ENCODE measurements at regions not wholly inside any gene's neighbourhood (a gene's known extent, or its start where the extent isn't known, plus 50 kb on each side); places are given as distances from the start of the nearest gene placed in this dataset.
"Not testable (repeated sequence)": the region's sequence is repeated elsewhere in the genome, so short reads cannot be mapped to it uniquely, and the experiment has no call there.

DNA sequence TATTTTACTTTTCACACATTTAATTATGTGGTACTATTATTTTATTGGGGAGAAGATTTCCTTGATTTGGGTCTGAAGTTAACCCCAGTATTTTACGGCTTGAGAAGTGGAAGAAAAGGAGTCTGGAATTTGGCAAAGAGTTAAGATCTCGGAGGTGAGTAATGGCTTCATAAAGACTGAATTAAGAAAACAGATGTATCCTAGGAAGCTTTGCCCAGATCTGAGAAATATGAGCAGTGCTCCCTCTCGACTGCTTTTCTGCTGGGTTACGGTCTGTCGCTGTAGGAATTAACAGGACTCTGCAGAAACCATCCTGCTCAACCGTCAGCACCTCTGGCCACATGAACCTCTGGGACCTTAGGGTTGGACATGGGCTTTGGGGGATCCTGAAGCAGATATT, 163.6 kb upstream of the NDN start:
- no peak for DNase-seq

DNA sequence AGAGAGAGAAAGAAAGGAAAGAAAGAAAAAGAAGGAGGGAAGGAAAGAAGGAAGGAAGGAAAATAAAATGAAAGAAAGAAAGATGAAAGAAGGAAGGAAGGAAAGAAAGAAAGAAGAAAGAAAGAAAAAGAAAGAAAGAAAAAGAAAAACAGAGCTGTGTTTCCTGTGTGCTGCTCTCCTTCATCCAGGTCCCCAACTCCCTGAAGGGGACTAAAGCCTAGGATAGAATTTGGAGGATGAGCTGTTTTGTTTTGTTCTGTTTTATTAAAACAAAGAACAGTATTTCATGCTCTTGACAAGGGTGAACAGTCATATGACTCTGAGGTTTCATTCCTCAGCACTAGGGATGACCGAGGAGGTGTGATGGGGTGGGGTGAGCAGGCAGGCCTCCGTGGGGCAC, 164.8 kb upstream of the NDN start:
- no peak for DNase-seq

DNA sequence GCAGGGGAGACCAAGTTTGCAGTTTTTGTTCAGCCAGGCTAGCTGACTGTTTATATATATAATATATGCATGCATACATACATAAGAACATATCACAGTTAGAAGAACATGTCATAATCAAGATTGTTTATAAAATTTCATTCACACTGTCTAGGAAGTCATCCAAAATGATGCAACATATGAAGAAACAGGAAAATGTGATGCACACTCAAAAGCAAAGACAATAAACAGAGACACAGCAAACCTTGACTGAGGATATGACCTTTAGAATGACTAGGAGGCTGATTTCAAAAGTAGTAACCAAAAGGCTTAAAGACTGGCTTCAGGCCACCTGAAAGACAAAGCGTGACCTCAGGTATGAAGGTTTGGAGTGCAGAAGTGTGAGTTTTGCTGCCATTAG, 166.2 kb upstream of the NDN start:
- no peak for DNase-seq

DNA sequence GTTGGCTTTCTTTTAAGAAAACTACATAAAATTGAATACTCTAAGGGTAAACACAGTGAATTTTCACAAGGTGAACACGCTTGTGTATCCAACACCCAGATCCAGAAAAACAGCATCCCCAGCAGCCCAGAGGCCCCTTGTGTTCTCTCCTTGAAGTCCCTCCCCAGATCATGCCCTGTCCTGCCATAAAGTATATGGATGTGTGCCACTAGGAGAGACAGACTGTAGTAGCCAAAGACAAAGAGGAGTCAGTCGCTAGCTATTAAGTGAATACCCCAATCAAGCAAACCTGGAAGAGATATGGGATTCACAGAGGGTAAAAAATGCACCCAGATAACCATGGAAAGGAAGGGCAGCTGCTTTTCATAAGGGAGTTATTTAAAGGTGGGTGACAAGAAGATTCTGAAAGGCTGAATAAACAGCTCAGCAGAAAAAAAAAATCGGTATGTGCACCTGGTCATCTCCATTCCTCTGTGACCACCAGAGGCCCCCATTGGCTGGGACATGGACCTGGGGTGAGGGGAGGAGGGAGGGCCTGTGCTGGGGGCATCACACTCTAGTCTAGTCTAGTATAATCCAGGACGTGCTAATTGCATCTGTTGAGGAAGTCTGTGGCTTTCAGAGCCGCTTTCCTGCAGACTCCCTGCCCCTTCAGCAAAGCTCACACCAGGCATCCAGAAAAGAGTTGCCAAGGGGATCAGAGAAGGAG, 167.3 kb upstream of the NDN start:
- no peak for DNase-seq

DNA sequence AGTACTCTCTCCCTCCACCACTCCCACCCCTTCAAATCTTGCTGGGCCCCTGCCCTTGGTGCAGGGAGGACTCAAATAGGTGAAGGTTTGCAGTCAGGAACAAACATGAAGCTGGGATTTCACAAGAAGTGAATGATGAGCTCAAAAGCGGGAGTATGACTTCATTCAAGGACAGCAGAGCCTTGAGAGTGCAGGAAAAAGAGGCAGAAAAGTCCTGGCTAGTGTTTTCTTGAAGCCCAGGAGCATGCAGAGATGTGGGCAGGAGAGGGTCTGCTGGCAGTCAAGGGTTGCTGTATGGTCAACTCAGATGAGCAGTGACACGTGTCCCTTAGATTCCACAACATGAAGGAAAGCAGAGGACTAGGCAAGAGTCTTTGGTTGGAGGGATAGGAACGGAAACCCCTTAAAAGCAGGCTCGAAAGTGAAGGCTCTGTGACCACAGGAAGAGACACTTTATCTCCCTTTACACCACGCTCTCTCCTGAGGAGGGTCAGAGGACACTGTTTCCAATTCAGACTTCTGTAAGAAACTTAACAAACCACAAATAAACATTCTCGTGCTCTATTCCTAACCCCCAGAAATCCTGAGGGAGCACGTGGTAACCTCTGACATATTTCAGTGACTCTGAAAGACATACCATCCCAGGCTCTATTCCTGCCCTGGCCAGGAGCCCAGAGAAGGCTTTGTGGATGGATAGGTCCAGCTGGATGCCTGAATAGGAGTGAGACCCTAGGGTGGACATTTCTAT, 168.0 kb upstream of the NDN start:
- no peak for DNase-seq

DNA sequence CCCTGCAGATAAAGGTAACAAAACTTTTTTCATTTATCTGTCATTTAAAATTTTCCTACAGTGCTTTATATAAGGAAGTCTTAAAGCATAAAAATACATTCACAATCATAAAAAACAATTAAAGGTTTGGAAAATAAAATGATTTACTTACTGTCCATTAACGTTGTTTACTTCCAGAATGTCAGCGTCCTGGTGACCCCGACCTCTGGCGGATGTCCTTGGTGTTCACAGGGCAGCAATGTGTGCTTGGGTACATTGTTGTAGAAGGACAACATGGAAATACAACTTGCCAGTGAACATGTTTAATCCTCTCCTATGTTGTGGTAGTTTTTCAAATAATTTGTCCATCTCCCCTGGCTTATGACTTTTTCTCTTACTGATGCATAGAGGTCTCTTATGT, 168.8 kb upstream of the NDN start:
- DNase-seq = no peak

DNA sequence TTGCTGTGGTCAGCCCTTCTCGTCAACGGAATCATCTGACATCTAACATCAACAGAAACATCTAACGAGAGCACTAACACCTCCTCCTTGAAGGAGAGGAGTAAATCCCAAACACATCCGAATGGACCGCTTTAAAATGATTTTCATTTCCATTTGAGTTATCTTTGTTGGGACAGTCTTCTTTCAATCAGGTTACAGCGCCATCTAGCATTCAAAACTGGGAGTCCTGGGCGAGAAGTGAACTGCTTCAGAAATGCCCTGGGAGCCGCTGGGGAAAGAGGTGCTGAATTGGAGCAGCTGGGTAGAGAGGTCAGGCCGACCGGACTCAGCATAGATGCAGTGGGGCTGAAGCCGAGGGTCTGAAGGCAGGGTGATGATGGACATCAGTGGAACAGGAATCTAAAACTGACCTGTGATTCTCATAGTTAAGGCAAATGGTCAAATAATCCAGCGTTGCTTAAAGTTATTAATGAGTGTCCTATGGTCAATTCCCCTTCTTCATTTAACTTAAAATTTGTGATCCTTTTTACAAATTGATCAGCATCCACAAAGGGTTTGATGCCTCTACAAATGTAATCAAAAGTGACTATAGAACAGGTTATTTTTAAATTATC, 170.0 kb upstream of the NDN start:
- DNase-seq = peak in 17 of 51 donors; percentile 4 to 62 (median 20)

DNA sequence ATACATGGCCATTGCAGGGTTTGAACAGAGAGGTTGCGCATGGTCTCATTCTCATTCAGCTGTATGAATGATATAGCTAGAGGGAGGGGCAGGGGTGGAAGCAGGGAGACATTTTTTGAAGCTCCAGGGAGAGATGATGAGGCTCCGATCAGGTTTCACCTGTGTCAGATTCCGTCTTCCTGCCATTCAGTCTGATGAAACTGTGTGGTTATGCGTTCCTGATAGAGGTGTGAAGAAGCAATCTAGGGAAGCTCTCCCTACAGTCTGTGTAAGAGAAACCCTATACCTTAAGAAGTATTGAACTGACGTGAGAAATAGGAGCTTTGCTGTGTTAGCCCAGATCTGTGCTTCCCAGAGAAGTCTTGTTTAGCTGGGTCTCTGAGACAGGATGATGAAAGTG, 171.9 kb upstream of the NDN start:
- DNase-seq = no peak

DNA sequence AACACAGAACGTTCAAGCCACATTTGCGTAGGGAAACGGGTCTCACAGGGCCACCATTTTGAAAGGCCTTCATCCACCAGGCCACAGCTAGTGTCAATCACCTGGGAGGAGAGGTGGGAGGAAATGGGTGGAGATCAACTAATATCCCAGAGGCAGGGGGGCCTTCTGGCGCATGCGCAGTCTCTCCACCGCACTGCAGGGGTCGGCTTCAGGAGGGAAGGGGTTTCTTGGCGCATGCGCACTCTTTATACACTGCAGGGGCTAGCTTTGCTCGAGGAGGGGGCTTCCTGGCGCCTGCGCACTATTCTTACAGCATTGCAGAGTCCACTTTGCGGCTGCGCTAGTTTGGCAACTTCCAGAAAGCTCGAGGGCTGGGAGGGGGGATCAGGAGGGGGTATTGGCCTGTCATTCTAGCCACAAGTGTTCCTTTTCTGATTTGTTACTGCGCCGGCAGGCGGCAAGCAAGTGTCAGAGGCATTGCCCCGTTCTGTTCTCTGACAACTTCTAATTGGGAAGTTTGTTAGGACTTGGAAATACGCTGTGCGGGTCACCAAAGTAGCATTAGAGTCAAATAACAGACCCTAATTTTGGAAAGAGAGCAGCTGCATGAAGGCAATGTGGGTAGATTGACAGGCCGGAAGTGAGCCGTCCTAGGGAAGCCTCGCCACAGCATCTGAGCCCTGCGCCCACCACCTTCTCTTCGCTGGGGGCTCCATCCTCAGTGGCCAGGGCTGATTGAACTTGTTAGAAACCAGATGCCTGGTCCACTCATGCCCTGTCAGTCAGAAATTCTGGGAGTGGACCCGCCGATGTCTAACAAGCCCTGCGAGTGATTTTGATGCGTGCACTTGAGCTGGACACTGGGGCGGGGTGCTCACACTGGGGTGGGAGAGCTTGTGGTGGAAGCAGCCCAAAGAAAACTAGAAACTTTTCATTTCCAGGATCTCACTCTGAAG, 173.5 kb upstream of the NDN start:
- DNase-seq = no peak

DNA sequence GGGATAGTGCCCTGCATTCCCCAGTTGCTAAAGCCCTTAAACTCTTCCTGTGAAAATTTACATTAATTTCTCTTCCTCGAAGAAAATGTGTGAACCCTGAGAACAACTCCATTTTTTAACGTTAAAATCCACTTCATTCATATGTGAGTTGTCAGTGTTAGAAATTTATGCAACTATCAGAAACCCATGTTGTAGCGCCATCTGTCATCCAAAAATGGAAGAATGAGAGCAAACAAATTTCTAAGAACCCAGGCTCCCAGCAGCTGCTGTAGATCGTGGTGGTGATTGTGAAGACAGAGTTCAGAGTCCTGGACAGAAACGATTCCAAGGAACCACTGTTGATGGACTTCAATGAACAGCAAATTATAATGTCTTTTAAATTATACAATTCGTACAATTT, 179.7 kb upstream of the NDN start:
- peak in 2 of 51 donors; percentile 5 to 24 for DNase-seq

DNA sequence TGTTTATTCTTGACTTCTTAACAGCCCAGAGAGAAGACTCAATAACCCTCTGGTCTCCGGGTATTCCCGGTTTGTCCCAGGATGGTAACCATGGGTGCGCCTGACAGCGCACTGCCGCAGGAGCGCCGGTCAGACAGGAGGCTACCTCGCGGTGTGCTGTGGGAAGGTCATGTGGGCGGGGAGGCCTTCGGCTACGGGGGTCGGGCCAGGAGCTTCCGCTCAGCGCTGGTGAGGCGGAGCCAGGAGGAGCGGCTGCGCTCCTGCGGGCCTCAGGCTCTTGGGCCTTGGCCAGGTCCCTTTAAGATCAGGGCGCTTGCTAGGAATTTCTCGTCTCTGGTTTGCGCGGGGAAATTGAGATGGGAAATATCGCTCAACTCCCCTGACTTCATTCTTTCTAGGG, 182.3 kb upstream of the NDN start:
- peak in 12 of 51 donors; percentile 13 to 48 (median 22) for DNase-seq

DNA sequence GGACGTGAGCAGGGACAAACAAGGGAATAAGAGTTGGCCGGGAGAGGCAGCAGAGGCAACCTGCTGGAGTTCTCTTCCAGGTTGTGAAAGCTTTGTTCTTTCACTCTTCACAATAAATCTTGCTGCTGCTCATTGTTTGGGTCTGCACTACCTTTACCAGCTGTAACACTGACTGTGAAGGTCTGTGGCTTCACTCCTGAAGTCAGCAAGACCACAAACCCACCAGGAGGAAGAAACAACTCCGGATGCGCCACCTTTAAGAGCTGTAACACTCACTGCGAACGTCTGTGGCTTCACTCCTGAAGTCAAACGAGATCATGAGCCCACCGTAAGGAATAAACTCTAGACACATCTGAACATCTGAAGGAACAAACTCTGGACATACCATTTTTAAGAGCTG, 186.5 kb upstream of the NDN start:
- not testable (repeated sequence) for DNase-seq

DNA sequence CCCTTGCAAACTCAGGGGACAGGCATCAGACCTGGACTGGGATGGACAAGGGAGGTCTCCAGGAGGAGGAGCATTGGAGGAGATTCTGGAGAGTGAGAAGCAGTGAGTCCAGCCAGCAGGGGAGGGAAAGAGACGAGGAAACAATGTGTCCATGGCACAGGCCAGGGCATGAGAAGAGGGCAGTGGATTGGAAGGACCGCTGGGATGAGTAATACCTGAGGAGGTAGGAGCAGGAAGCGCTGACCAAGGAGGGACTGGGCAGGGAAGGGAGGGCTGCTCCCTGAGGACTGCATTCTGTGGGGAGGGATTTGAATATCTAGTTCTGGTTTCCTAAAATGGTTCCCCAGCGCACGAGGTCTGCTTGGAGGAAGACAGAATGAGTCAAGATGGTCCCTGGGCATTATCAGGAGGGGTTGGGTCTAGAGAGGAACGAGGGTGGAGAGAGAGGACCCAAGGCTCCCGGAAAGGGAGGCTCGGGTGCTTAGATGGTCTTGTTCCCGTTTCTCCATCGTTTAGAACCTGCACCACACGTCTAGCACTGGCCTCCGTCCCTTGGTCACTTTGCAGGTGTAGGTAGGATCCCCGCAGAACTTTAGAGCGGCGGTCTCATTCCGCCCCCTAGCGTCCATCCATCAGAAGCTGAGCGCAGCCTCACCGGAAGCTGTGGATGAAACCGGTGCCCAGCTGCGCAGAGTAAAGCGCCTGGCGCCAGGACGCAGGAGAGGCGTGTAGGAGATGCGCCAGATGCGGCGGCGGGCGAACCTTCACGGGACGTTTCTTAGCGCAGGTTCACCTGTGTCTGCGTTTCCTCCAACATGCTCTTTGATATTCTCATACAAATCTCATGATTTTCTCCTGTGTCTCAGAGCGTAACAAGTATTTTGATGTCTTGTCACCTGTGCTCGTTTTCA, 190.7 kb upstream of the NDN start:
- DNase-seq = peak in 24 of 51 donors; percentile 5 to 58 (median 32)

DNA sequence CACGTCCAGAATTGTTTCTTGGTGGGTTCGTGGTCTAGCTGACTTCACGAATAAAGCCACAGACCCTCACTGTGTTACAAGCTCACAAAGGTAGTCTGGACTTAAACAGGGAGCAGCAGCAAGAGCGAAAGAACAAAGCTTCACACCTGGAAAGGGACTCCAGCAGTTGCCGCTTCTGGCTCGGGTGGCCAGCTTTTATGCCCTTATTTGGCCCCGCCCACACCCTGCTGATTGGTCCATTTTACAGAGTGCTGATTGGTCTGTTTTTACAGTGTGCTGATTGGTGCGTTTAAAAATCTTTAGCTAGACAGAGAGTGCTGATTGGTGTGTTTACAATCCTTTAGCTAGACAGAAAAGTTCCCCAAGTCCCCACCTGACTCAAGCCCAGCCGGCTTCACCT, 194.2 kb upstream of the NDN start:
- no peak for DNase-seq

DNA sequence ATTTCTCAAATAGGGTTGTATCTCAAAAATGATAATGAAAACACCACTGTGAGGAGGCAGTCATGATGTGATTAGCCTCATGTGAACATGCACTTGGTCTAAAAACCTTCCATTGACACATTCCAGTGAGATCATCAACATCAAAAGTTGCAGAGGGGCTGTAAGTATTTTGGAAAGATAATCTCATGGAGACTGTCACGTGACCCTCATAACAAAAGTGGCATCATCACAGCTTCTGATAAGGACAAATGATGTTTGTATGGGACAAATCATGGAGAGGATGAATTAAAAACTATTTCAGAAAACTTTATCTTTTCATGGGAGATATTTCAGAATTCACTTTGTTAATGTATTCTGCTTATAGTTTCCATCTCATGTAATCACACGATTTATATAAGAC, 203.1 kb upstream of the NDN start:
- no peak for DNase-seq

DNA sequence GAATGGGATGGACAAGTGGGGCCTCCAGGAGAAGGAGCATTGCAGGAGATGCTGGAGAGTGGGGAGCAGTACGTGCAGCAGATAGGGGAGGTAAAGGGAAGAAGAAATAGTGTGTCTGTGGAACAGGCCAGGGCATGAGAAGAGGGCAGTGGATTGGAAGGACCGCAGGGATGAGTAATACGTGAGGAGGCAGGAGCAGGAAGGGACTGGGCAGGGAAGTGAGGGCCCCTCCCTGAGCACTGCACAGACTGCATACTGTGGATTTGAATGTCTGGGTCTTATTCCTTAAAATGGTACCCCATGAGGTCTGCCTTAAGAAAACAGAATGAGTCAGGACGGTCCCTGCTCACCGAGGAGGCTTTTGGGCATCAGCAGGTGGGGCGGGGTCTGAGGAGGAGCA, 210.0 kb upstream of the NDN start:
- no peak for DNase-seq

DNA sequence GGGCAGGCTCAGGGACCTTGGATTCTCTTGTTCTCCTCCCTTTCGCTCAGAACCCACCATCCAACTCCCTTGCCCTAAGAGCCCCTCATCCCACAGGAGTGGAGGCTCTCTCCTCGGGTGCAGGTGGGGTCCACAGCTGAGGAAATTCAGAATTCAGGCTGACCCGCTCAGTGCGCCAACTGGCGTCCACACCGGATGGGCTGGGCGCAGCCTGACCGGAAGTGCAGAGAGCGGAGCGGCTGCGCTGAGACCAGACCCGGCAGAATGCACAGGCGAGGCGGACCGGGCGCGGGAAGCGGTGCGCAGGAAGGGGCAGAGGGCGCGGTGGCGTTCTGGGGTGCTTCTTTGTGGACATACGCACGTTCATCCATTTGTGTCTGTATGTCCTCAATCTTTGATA, 210.4 kb upstream of the NDN start:
- DNase-seq = peak in 8 of 51 donors; percentile 4 to 26 (median 8)

DNA sequence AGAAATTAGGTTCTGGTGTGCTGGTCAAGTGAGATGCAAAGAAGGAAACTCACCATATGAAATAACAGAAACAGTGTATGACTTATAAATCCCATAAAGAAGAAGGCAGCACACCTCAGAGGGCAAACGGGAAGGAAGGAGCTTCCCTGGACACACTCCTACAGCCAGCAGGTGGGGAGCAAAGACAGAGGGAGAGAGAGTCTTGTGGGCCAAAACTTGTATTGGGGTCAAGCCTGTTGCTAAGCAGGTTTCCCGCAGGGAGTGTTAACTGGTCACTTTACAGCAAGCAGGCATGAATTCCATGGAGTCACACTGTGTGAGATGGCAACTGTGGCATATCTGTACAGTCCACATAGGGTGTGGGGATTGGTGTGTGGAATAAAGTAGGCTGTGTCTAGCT, 222.9 kb upstream of the NDN start:
- no peak for DNase-seq

DNA sequence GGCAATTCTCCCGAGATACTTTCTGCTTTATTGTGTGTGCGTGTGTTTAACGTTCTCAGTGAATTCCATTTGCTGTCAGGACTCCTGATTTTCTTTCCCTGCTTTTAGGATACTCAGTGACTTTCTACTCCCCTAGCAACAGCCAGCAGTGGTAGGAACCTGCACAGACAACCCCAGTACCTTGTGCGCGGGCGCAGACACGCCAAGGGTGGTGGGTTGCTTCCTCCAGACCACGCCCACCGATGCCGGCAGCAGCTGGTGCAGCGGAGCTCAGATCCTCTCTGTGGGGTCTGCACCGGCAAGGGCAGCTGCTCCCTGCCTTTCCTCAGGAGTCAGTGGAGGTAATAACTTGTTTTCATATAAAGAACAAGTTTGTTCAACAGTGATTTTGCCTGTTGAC, 225.1 kb upstream of the NDN start:
- DNase-seq = peak in 14 of 51 donors; percentile 3 to 35 (median 14)

DNA sequence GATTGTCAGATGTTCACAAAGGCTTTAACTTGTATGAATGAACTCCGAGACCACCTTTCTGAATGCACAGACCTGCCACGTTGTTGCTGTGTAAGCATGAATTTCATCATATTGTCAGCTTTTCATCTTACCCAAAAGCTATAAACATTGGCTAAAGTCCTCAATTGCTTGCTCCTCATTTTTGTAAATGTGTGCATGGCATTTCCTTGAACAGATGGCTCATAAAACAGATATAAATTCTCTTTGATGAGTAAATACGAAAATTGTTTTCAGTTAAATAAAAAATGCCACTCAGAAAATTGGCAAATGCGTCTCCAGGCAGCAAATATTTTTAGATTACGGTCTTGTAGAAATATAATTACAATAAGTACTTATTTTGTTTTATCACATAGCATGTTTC, 226.0 kb upstream of the NDN start:
- no peak for DNase-seq

DNA sequence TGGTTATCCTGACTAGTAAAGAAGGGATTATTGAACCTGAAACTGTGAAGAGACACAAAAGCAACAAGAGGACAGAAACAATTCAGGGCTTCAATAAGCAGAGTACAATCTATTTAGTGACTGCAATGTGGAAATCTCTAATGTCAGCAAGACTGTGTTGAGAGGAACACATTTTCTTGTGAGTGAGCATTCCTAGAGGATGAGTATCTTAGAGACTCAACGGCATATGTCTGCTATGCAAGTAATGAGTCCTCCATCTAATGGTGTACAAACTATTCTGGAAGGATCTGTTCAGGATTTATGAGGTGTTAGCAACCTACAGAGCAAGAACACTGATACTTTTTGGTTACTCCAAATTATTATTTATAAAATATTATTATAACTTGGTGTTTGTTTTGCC, 226.5 kb upstream of the NDN start:
- no peak for DNase-seq

Measured in hypothalamus (tissue), 51 donors.